Stimulated activated CD4-positive, alpha-beta T cell treated with anti-CD3 and anti-CD28 coated beads, Interleukin-15, amount 100 ng/mL, for 48 hours (primary cell): ENCODE measurements at regions not wholly inside any gene's neighbourhood (a gene's known extent, or its start where the extent isn't known, plus 50 kb on each side); places are given as distances from the start of the nearest gene placed in this dataset.
"Not testable (repeated sequence)": the region's sequence is repeated elsewhere in the genome, so short reads cannot be mapped to it uniquely, and the experiment has no call there.

Experiments used
- DNase-seq, 2 donors: peaks; one replicate each; pipeline ENCODE4 v3.0.0-alpha.2; 2020; ENCODE audit warnings: low read depth in 2 of 2

GRCh38 chr14:77985211-77985615 lies 185.0 kb upstream of the NRXN3 start:
- no peak for DNase-seq

- no peak for DNase-seq
Observed at GRCh38 chr14:77986773-77987172, 183.4 kb upstream of the NRXN3 start.

- no peak for DNase-seq
Observed at GRCh38 chr14:77988096-77988870, 181.9 kb upstream of the NRXN3 start.

- DNase-seq: no peak
Observed at GRCh38 chr14:77988970-77989369, 181.2 kb upstream of the NRXN3 start.

GRCh38 chr14:77989441-77989991 lies 180.7 kb upstream of the NRXN3 start:
- DNase-seq: no peak

- DNase-seq: no peak
Observed at GRCh38 chr14:77990337-77990736, 179.8 kb upstream of the NRXN3 start.

GRCh38 chr14:77991128-77991772 lies 178.9 kb upstream of the NRXN3 start:
- DNase-seq: no peak

GRCh38 chr14:78005325-78005724 lies 164.8 kb upstream of the NRXN3 start:
- no peak for DNase-seq

- no peak for DNase-seq
Observed at GRCh38 chr14:78007160-78007559, 163.0 kb upstream of the NRXN3 start.

GRCh38 chr14:78010688-78011087 lies 159.5 kb upstream of the NRXN3 start:
- DNase-seq: no peak

- DNase-seq: not testable (repeated sequence)
Observed at GRCh38 chr14:78013911-78014310, 156.3 kb upstream of the NRXN3 start.

- no peak for DNase-seq
Observed at GRCh38 chr14:78016532-78016931, 153.6 kb upstream of the NRXN3 start.

GRCh38 chr14:78018283-78018682 lies 151.9 kb upstream of the NRXN3 start:
- no peak for DNase-seq

- peak; percentile 38 to 61 for DNase-seq
Observed at GRCh38 chr14:78022059-78022458, 148.1 kb upstream of the NRXN3 start.

GRCh38 chr14:78023112-78023511 lies 147.1 kb upstream of the NRXN3 start:
- DNase-seq: no peak

GRCh38 chr14:78028471-78028870 lies 141.7 kb upstream of the NRXN3 start:
- no peak for DNase-seq

- DNase-seq: no peak
Observed at GRCh38 chr14:78029601-78030372, 140.4 kb upstream of the NRXN3 start.

GRCh38 chr14:78043349-78043748 lies 126.8 kb upstream of the NRXN3 start:
- DNase-seq: no peak

- DNase-seq: no peak
Observed at GRCh38 chr14:78048120-78048519, 122.1 kb upstream of the NRXN3 start.

- not testable (repeated sequence) for DNase-seq
Observed at GRCh38 chr14:78056890-78057289, 113.3 kb upstream of the NRXN3 start.

- DNase-seq: no peak
Observed at GRCh38 chr14:78070344-78070743, 99.8 kb upstream of the NRXN3 start.

GRCh38 chr14:78071016-78071549 lies 99.1 kb upstream of the NRXN3 start:
- no peak for DNase-seq
